BLaER1 (cell line): ENCODE measurements at regions not wholly inside any gene's neighbourhood (a gene's known extent, or its start where the extent isn't known, plus 50 kb on each side); places are given as distances from the start of the nearest gene placed in this dataset.

ENCODE experiments used
- H3K27ac ChIP-seq: shearing (Covaris generic); formaldehyde crosslinking; 2 replicates; pipeline ENCODE4 v1.8.1; 2022
- H3K27me3 ChIP-seq: shearing (Covaris generic); formaldehyde crosslinking; 2 replicates; pipeline ENCODE4 v1.8.1; 2022
- H3K36me3 ChIP-seq: shearing (Covaris generic); formaldehyde crosslinking; 2 replicates; pipeline ENCODE4 v1.8.1; 2022
- H3K4me1 ChIP-seq: shearing (Covaris generic); formaldehyde crosslinking; 2 replicates; pipeline ENCODE4 v1.8.1; 2022
- H3K4me2 ChIP-seq: shearing (Covaris generic); formaldehyde crosslinking; 2 replicates; pipeline ENCODE4 v1.8.1; 2022
- H3K4me3 ChIP-seq: shearing (Covaris generic); formaldehyde crosslinking; 2 replicates; pipeline ENCODE4 v1.8.1; 2022
- H3K9ac ChIP-seq: shearing (Covaris generic); formaldehyde crosslinking; 2 replicates; pipeline ENCODE4 v1.8.1; 2022
- H3K9me3 ChIP-seq: shearing (Covaris generic); formaldehyde crosslinking; 2 replicates; pipeline ENCODE4 v1.8.1; 2022
- H4K20me1 ChIP-seq: shearing (Covaris generic); formaldehyde crosslinking; 2 replicates; pipeline ENCODE4 v1.8.1; 2022
- Cebpa-rat ChIP-seq: shearing (Covaris generic); IDR thresholded peaks from 2 replicates; pipeline ENCODE4 v1.8.1; 2022

GRCh38 chr6:27619436-27619835, 146.5 kb upstream of the ZNF184 start:
- Histone ChIP-seq H3K36me3 (no peaks in the 10 kb centered on the region), H3K27me3 (peaks cover 3% of the 10 kb centered on the region; the same call in 1 of the 2 replicates), H3K4me3 (no peak overlapping the region), H4K20me1 (no peaks in the 10 kb centered on the region), H3K9me3 (no peaks in the 10 kb centered on the region), H3K9ac (no peak overlapping the region), H3K27ac (no peak overlapping the region), H3K4me1 (no peaks in the 10 kb centered on the region), H3K4me2 (no peak overlapping the region)
- TF ChIP-seq Cebpa-rat, result no peak

- H3K9ac ChIP-seq, result no peak overlapping the region
- no peak overlapping the region for H3K4me2 ChIP-seq
- H3K36me3 ChIP-seq, result no peaks in the 10 kb centered on the region
- TF ChIP-seq Cebpa-rat, result no peak
- no peaks in the 10 kb centered on the region for H4K20me1 ChIP-seq
- no peak overlapping the region for H3K4me3 ChIP-seq
- H3K9me3 ChIP-seq, result no peaks in the 10 kb centered on the region
- no peak overlapping the region for H3K27ac ChIP-seq
- H3K27me3 ChIP-seq, result peaks cover 3% of the 10 kb centered on the region; the same call in 1 of the 2 replicates
- no peaks in the 10 kb centered on the region for H3K4me1 ChIP-seq
Measured at GRCh38 chr6:27617700-27618689, 145.1 kb upstream of the ZNF184 start.

DNA sequence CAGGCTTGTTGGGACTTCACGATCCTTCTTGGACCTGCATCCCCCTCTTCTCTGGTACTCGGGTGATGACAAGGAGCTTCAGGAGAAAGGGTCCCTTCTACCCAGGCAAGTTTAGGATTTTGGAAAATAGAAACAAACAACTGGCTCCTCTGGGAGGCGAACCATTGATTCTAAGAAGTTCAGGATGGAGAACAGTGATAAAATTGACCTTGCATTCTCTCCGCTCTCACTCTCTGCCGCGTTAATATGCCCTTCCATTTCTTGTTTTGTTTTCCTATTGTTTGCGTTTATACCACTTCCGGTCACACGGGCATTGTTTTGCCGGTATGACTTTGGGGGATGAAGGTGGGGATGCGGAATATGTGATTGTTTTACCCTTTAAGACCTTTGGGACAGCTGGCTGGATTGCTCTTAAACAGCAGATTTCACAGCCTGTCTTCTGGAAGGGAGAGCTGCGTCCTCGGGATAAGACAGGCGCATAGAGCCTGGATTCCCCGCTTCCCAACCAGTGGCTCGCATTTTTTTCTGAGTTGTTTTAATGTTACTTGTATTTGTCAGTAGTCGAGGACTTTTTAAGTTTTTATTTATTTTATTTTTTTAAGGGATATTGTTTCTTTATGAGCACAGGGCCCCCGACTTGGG, 144.3 kb upstream of the ZNF184 start:
- peaks cover 3% of the 10 kb centered on the region; the same call in 1 of the 2 replicates for H3K27me3 ChIP-seq
- H3K36me3 ChIP-seq, result no peaks in the 10 kb centered on the region
- no peak overlapping the region for H3K27ac ChIP-seq
- no peaks in the 10 kb centered on the region for H3K9me3 ChIP-seq
- H3K4me3 ChIP-seq, result no peak overlapping the region
- no peaks in the 10 kb centered on the region for H3K4me1 ChIP-seq
- no peak overlapping the region for H3K4me2 ChIP-seq
- TF ChIP-seq Cebpa-rat, result no peak
- no peaks in the 10 kb centered on the region for H4K20me1 ChIP-seq
- H3K9ac ChIP-seq, result no peak overlapping the region

DNA sequence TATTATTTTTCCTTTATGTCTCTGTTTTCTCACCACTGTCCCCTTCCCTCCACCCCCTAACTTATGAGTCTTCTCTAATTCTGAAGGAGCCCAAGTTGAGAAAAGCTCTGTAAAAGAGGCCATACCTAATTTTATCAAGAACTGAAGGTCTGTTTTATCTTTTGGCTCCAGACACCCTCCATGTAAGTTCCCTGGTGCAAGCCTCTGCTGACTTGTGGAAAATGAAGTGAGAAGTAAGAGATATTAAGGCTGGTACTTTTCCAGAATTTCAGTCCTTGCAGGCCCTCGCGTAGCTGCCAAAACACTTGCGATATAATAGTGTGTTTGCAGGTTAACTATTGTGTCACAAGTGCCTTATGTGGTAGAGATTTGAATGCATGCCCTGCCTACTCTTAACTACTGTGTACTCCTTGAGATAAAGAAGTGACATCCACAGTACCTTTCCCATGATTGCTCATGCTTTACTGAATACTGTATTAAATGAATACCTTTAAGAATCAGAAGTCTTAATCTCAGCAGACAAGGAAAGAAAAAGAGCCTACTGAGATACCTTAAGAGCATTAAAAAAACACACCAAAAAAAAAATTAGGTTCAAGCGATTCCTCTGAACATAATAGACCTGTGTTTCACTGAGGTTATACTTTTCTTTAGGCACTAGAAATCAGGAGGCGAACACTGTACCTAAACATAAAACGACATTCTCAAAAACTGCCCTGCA, 143.6 kb upstream of the ZNF184 start:
- no peaks in the 10 kb centered on the region for H3K4me1 ChIP-seq
- H3K4me2 ChIP-seq, result no peak overlapping the region
- H3K27ac ChIP-seq, result no peak overlapping the region
- no peaks in the 10 kb centered on the region for H4K20me1 ChIP-seq
- TF ChIP-seq Cebpa-rat, result no peak
- H3K9me3 ChIP-seq, result no peaks in the 10 kb centered on the region
- no peak overlapping the region for H3K9ac ChIP-seq
- no peak overlapping the region for H3K4me3 ChIP-seq
- no peaks in the 10 kb centered on the region for H3K36me3 ChIP-seq
- peaks cover 3% of the 10 kb centered on the region; the same call in 1 of the 2 replicates for H3K27me3 ChIP-seq

DNA sequence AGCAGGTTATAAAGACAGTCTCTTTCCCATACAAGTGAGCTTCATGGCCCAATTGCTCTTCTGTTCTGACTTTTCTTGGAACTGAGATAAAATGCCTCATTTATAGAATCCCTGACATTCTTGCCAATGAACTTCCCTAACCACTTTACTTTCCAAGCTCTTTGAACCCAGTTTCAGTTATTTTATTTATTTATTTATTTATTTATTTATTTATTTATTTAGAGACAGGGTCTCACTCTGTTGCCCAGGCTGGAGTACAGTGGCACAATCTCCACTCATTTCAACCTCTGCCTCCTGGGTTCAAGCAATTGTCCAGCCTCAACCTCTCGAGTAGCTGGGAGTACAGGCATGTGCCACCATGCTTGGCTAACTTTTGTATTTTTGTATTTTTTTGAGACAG, 138.5 kb upstream of the ZNF184 start:
- Histone ChIP-seq H3K27me3 (no peaks in the 10 kb centered on the region), H3K4me3 (no peak overlapping the region), H3K9me3 (no peaks in the 10 kb centered on the region), H3K36me3 (no peaks in the 10 kb centered on the region), H3K9ac (no peak overlapping the region), H4K20me1 (no peaks in the 10 kb centered on the region), H3K27ac (no peak overlapping the region), H3K4me2 (no peak overlapping the region), H3K4me1 (no peaks in the 10 kb centered on the region)
- no peak for TF ChIP-seq Cebpa-rat

GRCh38 chr6:27608916-27609883, 136.3 kb upstream of the ZNF184 start:
- Histone ChIP-seq H3K27me3 (no peaks in the 10 kb centered on the region), H3K27ac (no peak overlapping the region), H4K20me1 (no peaks in the 10 kb centered on the region), H3K4me3 (no peak overlapping the region), H3K9me3 (peaks cover 17% of the 10 kb centered on the region), H3K4me2 (no peak overlapping the region), H3K9ac (no peak overlapping the region), H3K36me3 (no peaks in the 10 kb centered on the region), H3K4me1 (no peaks in the 10 kb centered on the region)
- TF ChIP-seq Cebpa-rat, result no peak

GRCh38 chr6:27605401-27606342, 132.8 kb upstream of the ZNF184 start:
- H3K4me2 ChIP-seq, result no peak overlapping the region
- no peak overlapping the region for H3K4me3 ChIP-seq
- no peak overlapping the region for H3K27ac ChIP-seq

GRCh38 chr6:27604986-27605385, 132.1 kb upstream of the ZNF184 start:
- no peak overlapping the region for H3K9ac ChIP-seq
- TF ChIP-seq Cebpa-rat, result no peak
- H3K9me3 ChIP-seq, result peaks cover 36% of the 10 kb centered on the region
- no peaks in the 10 kb centered on the region for H4K20me1 ChIP-seq
- H3K36me3 ChIP-seq, result no peaks in the 10 kb centered on the region
- H3K27ac ChIP-seq, result no peak overlapping the region
- H3K4me1 ChIP-seq, result no peaks in the 10 kb centered on the region
- no peaks in the 10 kb centered on the region for H3K27me3 ChIP-seq
- no peak overlapping the region for H3K4me2 ChIP-seq
- no peak overlapping the region for H3K4me3 ChIP-seq

More at GRCh38 chr6:27605401-27606342, 132.8 kb upstream of the ZNF184 start:
- no peak for TF ChIP-seq Cebpa-rat
- Histone ChIP-seq H3K4me1 (no peaks in the 10 kb centered on the region), H4K20me1 (no peaks in the 10 kb centered on the region), H3K9me3 (peaks cover 31% of the 10 kb centered on the region), H3K36me3 (no peaks in the 10 kb centered on the region), H3K9ac (no peak overlapping the region), H3K27me3 (no peaks in the 10 kb centered on the region)
